NCI-H1105 treated with DMSO at 0.1 percent for 48 hours (cell line): ENCODE measurements at regions not wholly inside any gene's neighbourhood (a gene's known extent, or its start where the extent isn't known, plus 50 kb on each side); places are given as distances from the start of the nearest gene placed in this dataset.
A peak's percentile ranks its signal among the peaks of the same experiment; 100 is the strongest.

Source experiments
- DNase-seq: peaks from one replicate; lab custom pipeline; 2025; lab: John Stamatoyannopoulos, UW

DNA sequence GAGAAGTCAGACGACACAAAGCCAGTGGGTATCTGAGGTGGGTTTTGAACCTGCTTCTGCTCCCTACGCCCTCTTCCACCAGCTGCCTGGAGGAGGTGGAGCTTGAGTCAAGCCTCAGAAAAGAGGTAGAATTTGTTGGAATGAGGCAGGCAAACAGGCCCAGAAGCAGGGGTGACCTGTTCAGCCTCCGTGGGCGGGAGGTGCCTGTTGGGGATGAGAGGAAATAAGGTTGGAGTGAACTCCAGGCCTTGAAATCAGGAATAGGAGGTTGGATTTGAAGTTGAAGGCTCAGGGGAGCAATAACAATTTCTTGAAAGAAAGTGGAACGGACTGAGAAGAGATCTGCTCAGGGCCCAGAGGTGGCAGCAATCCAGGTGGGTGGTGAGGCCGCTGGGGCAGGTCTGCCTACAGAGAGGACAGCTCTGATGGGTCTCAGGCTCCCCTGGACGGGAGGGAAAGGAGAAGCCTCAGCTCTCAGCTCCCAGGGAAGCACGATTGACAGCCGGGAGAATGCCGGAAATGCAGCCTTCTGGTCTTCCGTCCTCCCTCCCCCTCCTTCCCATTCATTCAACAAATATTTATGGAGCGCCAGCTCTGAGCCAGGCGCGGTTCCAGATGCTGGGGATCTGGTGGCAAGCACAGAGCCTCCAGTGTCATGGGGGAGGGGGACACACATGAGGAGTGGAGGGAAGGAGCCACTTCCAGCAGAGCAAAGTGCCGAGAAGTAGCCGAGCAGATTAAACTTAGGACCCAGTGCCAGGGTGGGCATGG, 61.9 kb upstream of the CIBAR2 start:
- peak; percentile 33 for DNase-seq

DNA sequence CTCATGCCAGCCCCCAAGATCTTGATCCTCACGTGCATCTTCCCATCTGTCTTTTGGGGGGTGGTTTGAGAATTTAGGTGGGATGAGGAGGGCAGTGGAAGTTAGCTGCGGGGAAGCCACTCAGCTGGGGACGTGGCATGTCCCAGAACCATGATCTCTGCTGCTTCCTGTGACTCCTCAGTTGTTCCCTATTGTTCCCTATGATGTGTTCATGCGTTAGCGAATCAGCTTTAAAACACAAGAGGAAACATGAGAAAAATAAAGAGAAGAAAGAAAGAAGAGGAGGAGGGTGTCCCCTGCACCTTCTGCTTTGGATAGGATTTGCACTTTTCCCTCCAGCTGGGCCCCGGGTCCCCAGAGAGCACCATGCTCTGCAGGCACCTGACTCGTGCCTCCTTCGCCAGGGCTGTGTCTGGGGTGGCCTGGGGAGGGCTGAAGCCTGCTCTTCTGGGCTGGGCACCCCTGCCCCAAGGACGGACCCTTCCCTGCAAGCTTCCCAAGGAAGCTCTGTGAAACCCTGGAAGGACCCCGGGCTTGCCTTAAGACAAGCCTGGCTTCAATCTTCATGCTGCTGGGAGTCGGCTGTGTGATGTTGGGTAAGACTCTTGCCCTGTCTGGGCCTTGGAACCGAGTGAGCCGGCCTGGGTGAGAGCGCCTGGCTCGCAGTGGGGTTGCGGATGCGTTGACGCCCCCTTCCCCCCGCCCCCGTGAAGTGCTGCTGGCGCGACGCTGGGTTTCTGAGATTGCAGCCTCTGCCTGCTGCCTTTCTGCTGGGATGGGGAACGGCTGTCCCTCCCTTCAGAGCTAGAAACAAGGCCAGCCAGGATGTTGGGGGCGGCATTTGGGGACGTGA, 62.8 kb upstream of the CIBAR2 start:
- DNase-seq: no peak

- DNase-seq: no peak
Measured at GRCh38 chr16:85175724-85176233, 63.5 kb upstream of the CIBAR2 start.

- DNase-seq: no peak
Measured at GRCh38 chr16:85176541-85177447, 64.5 kb upstream of the CIBAR2 start.

GRCh38 chr16:85177448-85177846, 65.2 kb upstream of the CIBAR2 start:
- no peak for DNase-seq

DNA sequence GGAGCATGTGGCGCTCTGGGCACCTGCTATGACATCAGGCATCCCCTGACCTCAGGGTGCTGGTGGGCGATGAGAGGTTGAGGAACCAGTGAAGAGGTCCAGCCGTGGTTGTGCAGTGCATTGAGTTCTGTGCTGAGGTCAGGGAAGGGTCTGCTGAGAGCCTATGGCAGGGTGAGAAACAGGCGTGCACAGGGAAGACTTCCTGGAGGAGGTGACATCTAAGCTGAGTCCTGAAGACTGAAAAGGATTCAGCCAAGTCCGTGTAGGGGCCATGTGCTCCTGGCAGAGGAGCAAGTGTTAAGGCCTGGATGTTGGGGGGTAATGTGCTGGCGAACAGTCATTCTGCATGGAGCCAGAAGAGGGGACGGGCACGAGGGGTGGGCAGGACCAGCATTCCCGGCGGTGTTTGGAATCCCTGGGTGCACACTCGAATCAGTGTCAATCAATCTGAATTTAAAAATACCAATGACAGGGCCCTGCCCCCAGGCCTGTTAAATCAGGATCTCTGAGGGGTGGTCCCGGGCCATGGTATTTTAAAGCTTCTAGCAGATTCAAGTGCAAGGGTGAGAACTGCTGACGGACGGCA, 65.8 kb upstream of the CIBAR2 start:
- no peak for DNase-seq

GRCh38 chr16:85178596-85178995, 66.3 kb upstream of the CIBAR2 start:
- no peak for DNase-seq

DNA sequence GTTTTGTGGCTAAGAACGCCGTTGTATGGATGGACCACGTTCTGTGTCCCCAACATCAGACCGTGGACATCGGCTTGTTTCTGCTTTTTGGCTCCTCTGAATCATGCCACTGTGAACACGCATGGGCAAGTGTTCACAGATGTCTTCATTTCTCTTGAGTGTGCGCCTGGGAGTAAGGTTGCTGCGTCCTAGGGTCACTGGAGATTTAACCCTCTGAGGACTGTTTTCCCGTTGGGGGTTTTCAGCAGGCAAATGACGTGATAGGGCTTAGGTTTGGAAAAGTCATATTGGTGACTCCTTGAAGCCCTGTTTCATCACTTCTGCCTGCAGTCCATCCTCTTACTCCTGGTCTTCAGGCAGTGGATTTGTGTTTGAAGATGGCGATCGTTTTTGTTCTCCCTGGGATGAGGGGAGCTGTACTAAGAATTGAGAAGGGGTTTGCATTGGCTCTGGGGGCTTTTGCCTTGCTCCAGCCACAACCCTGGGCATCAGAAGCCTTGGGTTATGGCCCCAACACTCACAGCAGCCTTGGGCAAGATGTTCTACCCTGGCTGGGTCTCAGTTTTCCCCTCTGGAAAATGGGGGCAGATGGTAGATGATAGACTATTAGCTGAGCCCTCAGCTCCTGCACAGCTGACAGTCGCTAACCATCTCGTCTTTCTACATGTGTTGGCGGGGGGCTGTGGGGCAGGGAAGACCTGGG, 67.2 kb upstream of the CIBAR2 start:
- DNase-seq: no peak

DNA sequence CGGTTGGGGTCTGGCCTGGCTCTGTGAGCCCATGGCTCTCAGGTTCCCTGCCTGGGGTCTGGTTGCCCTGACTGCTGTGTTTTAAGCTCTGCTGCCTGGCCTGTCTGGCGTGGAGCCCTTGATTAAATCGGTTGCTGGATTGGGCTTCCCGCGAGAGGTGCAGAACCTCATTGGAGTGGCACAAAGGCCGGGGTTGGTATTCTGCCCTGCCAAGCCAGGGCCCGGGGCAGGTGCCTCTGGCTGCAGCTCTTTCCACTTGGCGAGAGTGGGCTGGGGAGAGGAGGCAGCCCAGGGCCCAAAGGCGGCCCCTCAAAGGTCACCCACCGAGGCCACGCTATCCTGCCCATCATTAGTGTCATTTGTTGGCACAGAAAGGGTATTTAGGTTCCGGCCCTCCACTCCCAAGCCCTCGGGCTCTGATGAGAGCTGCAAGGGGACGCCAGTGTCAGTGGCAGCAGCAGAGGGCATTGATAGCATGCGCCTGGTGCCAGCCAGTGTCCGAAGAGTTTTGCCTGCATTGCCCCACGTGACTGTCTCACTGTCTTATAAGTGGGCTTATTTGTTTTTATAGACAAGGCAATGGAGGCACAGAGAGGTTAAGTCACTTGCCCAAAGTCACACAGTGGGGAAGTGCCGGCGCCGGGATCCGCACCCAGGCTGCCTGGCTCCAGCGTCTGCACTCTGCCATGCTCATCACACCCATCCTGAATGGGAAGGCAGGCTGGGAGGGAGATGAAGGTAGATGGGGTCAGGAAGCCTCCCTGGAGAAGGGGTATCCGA, 68.0 kb upstream of the CIBAR2 start:
- DNase-seq: no peak

- DNase-seq: no peak
Measured at GRCh38 chr16:85180827-85181738, 68.8 kb upstream of the CIBAR2 start.

DNA sequence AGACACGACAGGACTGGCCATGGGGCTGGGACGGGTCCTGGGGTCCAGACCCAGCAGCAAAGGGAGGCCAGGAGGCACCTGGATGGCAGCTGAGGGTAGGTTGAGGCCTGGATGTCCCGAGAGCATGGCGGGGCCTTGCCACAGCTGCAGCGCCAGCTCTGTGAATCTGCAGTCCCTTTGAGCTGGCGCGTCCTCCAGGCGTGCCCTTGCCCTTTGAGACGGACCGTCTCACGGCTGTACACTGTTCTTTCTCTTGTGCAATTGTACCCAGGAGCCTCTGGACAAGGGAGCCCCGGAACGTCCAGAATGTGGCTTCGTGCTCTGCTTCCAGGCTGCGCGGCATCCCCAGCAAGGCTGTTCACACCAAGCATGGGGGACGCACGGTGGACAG, 69.5 kb upstream of the CIBAR2 start:
- DNase-seq: no peak

DNA sequence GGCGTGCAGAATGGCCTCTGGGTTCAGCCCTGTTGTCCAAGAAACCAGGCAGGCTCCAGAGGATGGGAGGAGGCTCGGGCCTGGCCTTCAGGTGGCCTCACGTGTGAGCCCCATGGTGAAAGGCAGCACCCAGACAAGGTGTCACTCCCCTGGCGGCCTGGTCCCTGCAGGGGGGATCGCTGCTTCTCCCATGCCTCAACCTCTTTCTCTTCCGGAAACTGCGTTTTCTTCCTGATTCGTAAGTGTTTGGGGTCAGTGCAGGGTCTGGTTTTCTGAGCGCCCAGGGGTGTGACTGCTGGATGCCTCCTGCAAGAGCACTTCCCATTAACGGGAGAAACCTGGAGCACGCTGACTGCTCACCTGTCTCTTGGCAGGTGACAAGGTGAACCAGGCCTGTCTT, 70.0 kb upstream of the CIBAR2 start:
- no peak for DNase-seq

DNA sequence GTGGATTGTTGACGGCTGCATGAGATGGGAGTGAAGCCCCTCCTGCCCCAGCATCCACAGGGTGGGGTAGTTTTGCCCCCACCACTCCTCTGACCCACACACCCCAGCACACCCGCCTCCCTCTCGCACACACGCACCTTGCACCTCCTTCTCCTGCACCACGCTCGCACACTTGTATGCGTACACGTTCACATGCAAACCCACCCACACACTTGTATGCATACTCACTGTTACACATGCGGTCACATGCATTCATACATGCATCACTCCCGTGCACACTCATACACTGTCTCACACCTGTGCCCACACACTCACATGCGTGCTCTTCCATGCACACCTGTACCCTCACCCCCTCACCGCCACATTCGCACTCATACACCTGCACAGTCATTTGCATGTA, 70.5 kb upstream of the CIBAR2 start:
- no peak for DNase-seq

GRCh38 chr16:85183564-85183963, 71.3 kb upstream of the CIBAR2 start:
- no peak for DNase-seq

GRCh38 chr16:85184404-85184803, 72.1 kb upstream of the CIBAR2 start:
- no peak for DNase-seq

- no peak for DNase-seq
Measured at GRCh38 chr16:85185303-85186100, 73.2 kb upstream of the CIBAR2 start.

GRCh38 chr16:85187002-85187401, 74.7 kb upstream of the CIBAR2 start:
- no peak for DNase-seq

DNA sequence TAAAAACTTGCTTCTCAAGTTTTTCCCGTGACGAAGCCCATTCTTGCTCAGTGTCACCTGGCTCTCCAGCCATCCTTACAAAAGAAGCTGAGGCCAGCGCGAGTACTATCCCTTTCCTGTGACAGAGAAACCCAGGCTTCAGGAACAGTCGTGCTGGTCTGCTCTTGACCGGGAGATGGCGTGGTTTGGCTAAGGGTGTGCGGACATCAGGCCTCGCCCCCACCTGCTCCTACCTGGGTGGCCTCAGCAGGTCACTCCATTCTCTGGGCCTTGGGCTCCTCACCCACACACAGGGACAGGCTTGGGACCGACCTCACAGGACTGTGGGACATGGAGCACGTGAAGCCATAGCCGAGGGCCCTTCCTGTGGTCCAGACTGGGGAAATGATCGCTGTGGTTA, 75.2 kb upstream of the CIBAR2 start:
- no peak for DNase-seq
